Smooth muscle cell (in vitro differentiated cells): ENCODE measurements at regions not wholly inside any gene's neighbourhood (a gene's known extent, or its start where the extent isn't known, plus 50 kb on each side); places are given as distances from the start of the nearest gene placed in this dataset.

Source experiments
- DNase-seq: peaks from one replicate; lab custom pipeline; 2025; ENCODE audit not compliant: unreplicated experiment; lab: John Stamatoyannopoulos, UW
- H2AFZ ChIP-seq: fragments of 200-600 bp; sonication (generic); 2 replicates; pipeline ENCODE4 v1.6.0; 2016; ENCODE audit warnings: antibody characterized with exemption, low read depth, mild to moderate bottlenecking
- H3F3A ChIP-seq: fragments of 200-600 bp; sonication (generic); 2 replicates; pipeline ENCODE4 v1.6.0; 2017; ENCODE audit warnings: antibody characterized with exemption, low read depth
- H3K27ac ChIP-seq: fragments of 200-600 bp; sonication (generic); 2 replicates; pipeline ENCODE4 v1.5.1; 2016; ENCODE audit warnings: low read depth, mild to moderate bottlenecking
- H3K27me3 ChIP-seq: fragments of 200-600 bp; sonication (generic); 2 replicates; pipeline ENCODE4 v1.6.1; 2016; ENCODE audit warnings: low read depth, mild to moderate bottlenecking
- H3K36me3 ChIP-seq: fragments of 200-600 bp; sonication (generic); 2 replicates; pipeline ENCODE4 v1.5.1; 2016; ENCODE audit warnings: low read depth
- H3K4me1 ChIP-seq: fragments of 200-600 bp; sonication (generic); 2 replicates; pipeline ENCODE4 v1.5.1; 2016; ENCODE audit warnings: low read depth
- H3K4me2 ChIP-seq: fragments of 200-600 bp; sonication (generic); 2 replicates; pipeline ENCODE4 v1.6.0; 2016; ENCODE audit warnings: mild to moderate bottlenecking
- H3K4me3 ChIP-seq: fragments of 200-600 bp; sonication (generic); 2 replicates; pipeline ENCODE4 v1.5.1; 2016; ENCODE audit warnings: mild to moderate bottlenecking
- H3K79me2 ChIP-seq: fragments of 200-600 bp; sonication (generic); 2 replicates; pipeline ENCODE4 v1.6.0; 2016; ENCODE audit warnings: low read depth, mild to moderate bottlenecking
- H3K9ac ChIP-seq: fragments of 200-600 bp; sonication (generic); 2 replicates; pipeline ENCODE4 v1.6.0; 2016; ENCODE audit warnings: low read depth
- H3K9me3 ChIP-seq: fragments of 200-600 bp; sonication (generic); replicated peaks from 2 replicates; pipeline ENCODE4 v1.5.1; 2016; ENCODE audit warnings: low read depth
- H4K20me1 ChIP-seq: fragments of 200-600 bp; sonication (generic); 2 replicates; pipeline ENCODE4 v1.6.0; 2016; ENCODE audit warnings: low read depth
- CTCF ChIP-seq: fragments of 200-600 bp; sonication (generic); IDR thresholded peaks from 2 replicates; pipeline ENCODE4 v1.5.1; 2017; ENCODE audit warnings: borderline replicate concordance, mild to moderate bottlenecking, antibody characterized with exemption; ENCODE audit not compliant: insufficient read depth, poor library complexity, severe bottlenecking
- WGBS: methylation state at CpG from one replicate; pipeline ENCODE4 v1.1.7; 2016; ENCODE audit warnings: low lambda C conversion rate; 5-methylcytosine and 5-hydroxymethylcytosine counted together

GRCh38 chr10:83995738-83996331 lies 143.5 kb upstream of the GHITM start:
- H3K9me3 ChIP-seq = no peaks in the 10 kb centered on the region
- no peaks in the 10 kb centered on the region for H3K4me1 ChIP-seq
- no peak overlapping the region for H3K27ac ChIP-seq
- no peak for TF ChIP-seq CTCF
- no peak overlapping the region for H2AFZ ChIP-seq
- DNase-seq = no peak
- WGBS = 89% methylated on average over 4 of the region's 4 CpGs
- no peak overlapping the region for H3K9ac ChIP-seq
- no peak overlapping the region for H3K4me3 ChIP-seq
- H3K27me3 ChIP-seq = peaks cover 37% of the 10 kb centered on the region
- H3K36me3 ChIP-seq = no peaks in the 10 kb centered on the region
- no peaks in the 10 kb centered on the region for H3F3A ChIP-seq
- no peak overlapping the region for H3K4me2 ChIP-seq
- H3K79me2 ChIP-seq = no peaks in the 10 kb centered on the region
- H4K20me1 ChIP-seq = no peaks in the 10 kb centered on the region

DNA sequence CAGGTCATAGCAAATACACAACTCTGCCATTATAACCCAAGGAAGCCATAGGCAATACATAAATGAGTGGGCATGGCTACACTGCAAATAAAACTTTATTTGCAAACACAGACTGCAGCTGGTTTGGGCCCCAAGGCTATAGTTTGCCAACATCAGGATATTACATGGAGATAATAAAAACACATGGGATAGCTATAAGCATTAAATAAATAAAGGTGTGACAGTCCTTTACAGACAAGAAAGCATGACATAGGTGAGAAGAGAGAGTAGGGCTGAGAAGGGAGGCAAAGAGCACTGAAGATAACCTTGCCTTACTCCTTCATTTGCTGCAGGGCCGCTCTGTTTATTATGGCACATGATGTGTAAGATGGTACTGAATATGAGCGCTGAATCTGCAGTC lies 135.1 kb upstream of the GHITM start:
- 98% methylated on average over 2 of the region's 2 CpGs for WGBS
- Histone ChIP-seq H3K9me3 (no peaks in the 10 kb centered on the region), H3K9ac (no peak overlapping the region), H3K4me1 (no peaks in the 10 kb centered on the region), H3F3A (no peaks in the 10 kb centered on the region), H2AFZ (no peak overlapping the region), H4K20me1 (no peaks in the 10 kb centered on the region), H3K27ac (no peak overlapping the region), H3K36me3 (no peaks in the 10 kb centered on the region), H3K27me3 (peaks cover 15% of the 10 kb centered on the region), H3K4me2 (no peak overlapping the region), H3K79me2 (no peaks in the 10 kb centered on the region), H3K4me3 (no peak overlapping the region)
- no peak for TF ChIP-seq CTCF
- no peak for DNase-seq

GRCh38 chr10:84005403-84005802 lies 133.9 kb upstream of the GHITM start:
- Histone ChIP-seq H4K20me1 (no peaks in the 10 kb centered on the region), H3K27me3 (peaks cover 6% of the 10 kb centered on the region), H3K4me3 (no peak overlapping the region), H3K36me3 (no peaks in the 10 kb centered on the region), H3K4me1 (no peaks in the 10 kb centered on the region), H3K4me2 (no peak overlapping the region), H3K27ac (no peak overlapping the region), H3F3A (no peaks in the 10 kb centered on the region), H3K9ac (no peak overlapping the region), H2AFZ (no peak overlapping the region), H3K9me3 (no peaks in the 10 kb centered on the region), H3K79me2 (no peaks in the 10 kb centered on the region)
- 62% methylated on average over 3 of the region's 3 CpGs for WGBS
- TF ChIP-seq CTCF = no peak
- DNase-seq = no peak

- Histone ChIP-seq H3F3A (no peaks in the 10 kb centered on the region), H3K4me1 (no peaks in the 10 kb centered on the region), H3K4me3 (no peak overlapping the region), H3K79me2 (no peaks in the 10 kb centered on the region), H3K36me3 (no peaks in the 10 kb centered on the region), H4K20me1 (no peaks in the 10 kb centered on the region), H3K9me3 (no peaks in the 10 kb centered on the region), H3K9ac (no peak overlapping the region), H2AFZ (no peak overlapping the region), H3K4me2 (no peak overlapping the region), H3K27ac (no peak overlapping the region), H3K27me3 (no peaks in the 10 kb centered on the region)
- no peak for TF ChIP-seq CTCF
- WGBS = 86% methylated on average over 5 of the region's 5 CpGs
- DNase-seq = no peak
Measured at GRCh38 chr10:84007482-84007881, 131.8 kb upstream of the GHITM start.
